IMR-90 (cell line): ENCODE measurements at regions not wholly inside any gene's neighbourhood (a gene's known extent, or its start where the extent isn't known, plus 50 kb on each side); places are given as distances from the start of the nearest gene placed in this dataset.

Source experiments
- ATAC-seq: fragments of 200-7000 bp; cut with Tn5 transposase; 2 replicates; pipeline ENCODE4 v1.9.1; 2020; ENCODE audit warnings: low read depth, mild to moderate bottlenecking, moderate library complexity
- BruUV-seq: library from RNA; stranded (reverse); fragments of 400-500 nt; replicated peaks from 2 replicates; lab custom pipeline; 2021; lab: Mats Ljungman, UMichigan
- CTCF ChIA-PET: fragments of 300-600 bp; formaldehyde crosslinking; extraction: SDS; loops from one replicate; lab custom pipeline; 2021; ENCODE audit warnings: antibody characterized with exemption; lab: Yijun Ruan, JAX
- POLR2A ChIA-PET: fragments of 300-600 bp; sonication (Branson Sonifier 250); formaldehyde crosslinking; loops from one replicate; lab custom pipeline; 2022; ENCODE audit warnings: antibody characterized with exemption; ENCODE audit not compliant: unreplicated experiment; lab: Charles Lee
- DNase-seq: peaks from one replicate; pipeline ENCODE4 v3.0.0; 2013
- H2AFZ ChIP-seq: replicated peaks from 2 replicates; pipeline ENCODE3; 2013; ENCODE audit warnings: low read length, mild to moderate bottlenecking; ENCODE audit not compliant: poor library complexity
- H2AK5ac ChIP-seq: 2 replicates; pipeline ENCODE4 v1.6.1; 2013; ENCODE audit warnings: low read depth, low read length, inconsistent platforms
- H2AK9ac ChIP-seq: replicated peaks from 2 replicates; pipeline ENCODE3; 2013; ENCODE audit warnings: mild to moderate bottlenecking, low read depth, low read length, moderate library complexity; ENCODE audit not compliant: poor library complexity
- H2BK120ac ChIP-seq: 2 replicates; pipeline ENCODE4 v1.6.1; 2013; ENCODE audit warnings: low read depth, low read length, inconsistent platforms
- H2BK15ac ChIP-seq: 3 replicates; pipeline ENCODE4 v1.6.1; 2013; ENCODE audit warnings: low read depth, low read length, inconsistent platforms
- H2BK20ac ChIP-seq: 2 replicates; pipeline ENCODE4 v1.6.1; 2013; ENCODE audit warnings: low read depth, mild to moderate bottlenecking, inconsistent platforms, low read length, moderate library complexity
- H2BK5ac ChIP-seq: 2 replicates; pipeline ENCODE4 v1.6.1; 2013; ENCODE audit warnings: mild to moderate bottlenecking, low read depth, low read length, inconsistent platforms; ENCODE audit not compliant: poor library complexity, severe bottlenecking
- H3K14ac ChIP-seq: replicated peaks from 2 replicates; pipeline ENCODE4 v1.6.1; 2013; ENCODE audit warnings: low read depth, low read length, inconsistent platforms
- H3K18ac ChIP-seq: 2 replicates; pipeline ENCODE4 v1.6.1; 2013; ENCODE audit warnings: low read depth, low read length, control low read depth
- H3K23ac ChIP-seq: 2 replicates; pipeline ENCODE4 v1.6.1; 2013; ENCODE audit warnings: low read depth, low read length, inconsistent platforms
- H3K27ac ChIP-seq: 2 replicates; pipeline ENCODE4 v1.5.1; 2013; ENCODE audit warnings: mild to moderate bottlenecking, control low read depth, low read length; ENCODE audit not compliant: insufficient read depth
- H3K27me3 ChIP-seq: 2 replicates; pipeline ENCODE4 v1.6.1; 2013; ENCODE audit warnings: low read length; ENCODE audit not compliant: control insufficient read depth, insufficient read depth
- H3K36me3 ChIP-seq: 2 replicates; pipeline ENCODE4 v1.6.1; 2013; ENCODE audit warnings: low read length, mixed read lengths; ENCODE audit not compliant: control insufficient read depth, insufficient read depth
- H3K4ac ChIP-seq: 2 replicates; pipeline ENCODE4 v1.6.1; 2013; ENCODE audit warnings: low read depth, low read length, inconsistent platforms
- H3K4me1 ChIP-seq: 2 replicates; pipeline ENCODE4 v1.6.1; 2013; ENCODE audit warnings: low read length, mixed read lengths; ENCODE audit not compliant: control insufficient read depth, insufficient read depth
- H3K4me2 ChIP-seq: 2 replicates; pipeline ENCODE4 v1.6.1; 2013; ENCODE audit warnings: low read depth, mild to moderate bottlenecking, control low read depth, low read length, moderate library complexity
- H3K4me3 ChIP-seq: 2 replicates; pipeline ENCODE4 v1.5.1; 2013; ENCODE audit warnings: low read depth, mild to moderate bottlenecking, control low read depth, low read length, moderate library complexity; ENCODE audit not compliant: insufficient read depth
- H3K56ac ChIP-seq: 2 replicates; pipeline ENCODE4 v1.6.1; 2013; ENCODE audit warnings: low read length, inconsistent platforms; ENCODE audit not compliant: insufficient read depth; ENCODE audit errors: extremely low read depth
- H3K79me1 ChIP-seq, 2 experiments: 2 replicates each; pipeline ENCODE4 v1.6.1; 2013; ENCODE audit warnings: low read length in 2 of 2, inconsistent platforms in 1 of 2, low read depth in 1 of 2
- H3K9ac ChIP-seq: 2 replicates; pipeline ENCODE4 v1.6.1; 2013; ENCODE audit warnings: low read depth, low read length, control low read depth
- H3K9me1 ChIP-seq: 2 replicates; pipeline ENCODE4 v1.6.1; 2013; ENCODE audit warnings: low read length, inconsistent platforms; ENCODE audit not compliant: insufficient read depth
- H3K9me3 ChIP-seq: 2 replicates; pipeline ENCODE4 v1.6.1; 2013; ENCODE audit warnings: low read length; ENCODE audit not compliant: control insufficient read depth, insufficient read depth
- H4K20me1 ChIP-seq: 2 replicates; pipeline ENCODE4 v1.6.1; 2013; ENCODE audit warnings: low read length, inconsistent platforms; ENCODE audit not compliant: insufficient read depth
- H4K5ac ChIP-seq: 2 replicates; pipeline ENCODE4 v1.6.1; 2013; ENCODE audit warnings: mild to moderate bottlenecking, low read depth, low read length, control low read depth
- H4K8ac ChIP-seq, 2 experiments: 2 replicates each; pipeline ENCODE4 v1.6.1; 2013; ENCODE audit warnings: low read depth in 2 of 2, low read length in 2 of 2, control low read depth in 1 of 2, inconsistent platforms in 1 of 2
- H4K91ac ChIP-seq: 2 replicates; pipeline ENCODE4 v1.6.1; 2013; ENCODE audit warnings: low read depth, low read length, inconsistent platforms; ENCODE audit not compliant: insufficient read depth
- CHD1 ChIP-seq: IDR thresholded peaks from 2 replicates; pipeline ENCODE4 v1.6.1; 2012; ENCODE audit warnings: low read depth, low read length, improper control_type of control experiment
- ELK1 ChIP-seq: fragments of 150-350 bp; IDR thresholded peaks from 2 replicates; pipeline ENCODE4 v1.6.1; 2016; ENCODE audit warnings: low read depth, mild to moderate bottlenecking, low read length, moderate library complexity, borderline replicate concordance
- MXI1 ChIP-seq: IDR thresholded peaks from 2 replicates; pipeline ENCODE4 v1.6.1; 2012; ENCODE audit warnings: low read depth, mild to moderate bottlenecking, low read length, moderate library complexity, borderline replicate concordance
- NFE2L2 ChIP-seq: fragments of 150-350 bp; IDR thresholded peaks from 2 replicates; pipeline ENCODE4 v1.6.1; 2016; ENCODE audit warnings: low read depth, mild to moderate bottlenecking, low read length
- POLR2A ChIP-seq: IDR thresholded peaks from 2 replicates; pipeline ENCODE4 v1.6.1; 2012; ENCODE audit warnings: mild to moderate bottlenecking, low read depth, low read length
- RCOR1 ChIP-seq: IDR thresholded peaks from 2 replicates; pipeline ENCODE4 v1.6.1; 2012; ENCODE audit warnings: mild to moderate bottlenecking, low read length, improper control_type of control experiment; ENCODE audit not compliant: insufficient replicate concordance
- RFX5 ChIP-seq: IDR thresholded peaks from 2 replicates; pipeline ENCODE4 v1.8.0; 2012; ENCODE audit warnings: low read depth, mild to moderate bottlenecking, low read length, moderate library complexity
- WGBS, 2 experiments: methylation state at CpG; one replicate each; pipeline versions ENCODE4 v1.1.5 to v1.1.7; 2013; ENCODE audit warnings: missing lambda C conversion rate in 2 of 2; ENCODE audit not compliant: insufficient read length in 1 of 2; ENCODE audit errors: extremely low coverage in 2 of 2; 5-methylcytosine and 5-hydroxymethylcytosine counted together
- dilution Hi-C: fragments of 300-500 bp; cut with HindIII; formaldehyde crosslinking; loops from one replicate; pipeline ENCODE4 v1.14.3; 2018; ENCODE audit warnings: low sequenced_read_pairs; ENCODE audit not compliant: unreplicated experiment
- in situ Hi-C: fragments of 300-500 bp; cut with MboI; formaldehyde crosslinking; loops from 3 replicates; pipeline ENCODE4 v1.14.3; 2019; ENCODE audit warnings: low sequenced_read_pairs, inconsistent platforms, mixed read lengths
- intact Hi-C: fragments of 100-400 bp; cut with micrococcal nuclease; formaldehyde crosslinking; loops from 2 replicates; pipeline ENCODE4 v1.10.0; 2022

- no CpG with 5 or more reads among the region's 2 CpGs for WGBS, 2 experiments
- TF ChIP-seq ELK1 = no peak
- TF ChIP-seq NFE2L2 = no peak
- no peak for TF ChIP-seq POLR2A
- TF ChIP-seq RFX5 = no peak
- no peak for TF ChIP-seq CHD1
- no peak for TF ChIP-seq MXI1
- no peak for TF ChIP-seq RCOR1
- POLR2A ChIA-PET = no interaction called here
- no peak overlapping the region for H4K91ac ChIP-seq
- H3K27me3 ChIP-seq = no peaks in the 10 kb centered on the region
- H3K4me1 ChIP-seq = no peaks in the 10 kb centered on the region
- H2BK120ac ChIP-seq = no peak overlapping the region
- no peak overlapping the region for H3K18ac ChIP-seq
- H4K8ac ChIP-seq = no peak overlapping the region
- no peak overlapping the region for H2BK5ac ChIP-seq
- no peak overlapping the region for H3K4me2 ChIP-seq
- dilution Hi-C loops (no loop called here), in situ Hi-C loops (no loop called here), intact Hi-C loops (no loop called here)
- BruUV-seq = no TSS peak
- H3K4me3 ChIP-seq = no peak overlapping the region
- no peak overlapping the region for H2AK5ac ChIP-seq
- no peak overlapping the region for H3K27ac ChIP-seq
- no peak overlapping the region for H3K56ac ChIP-seq
- H3K36me3 ChIP-seq = no peaks in the 10 kb centered on the region
- CTCF ChIA-PET = no interaction called here
- no peaks in the 10 kb centered on the region for H3K9me1 ChIP-seq
- H4K5ac ChIP-seq = no peak overlapping the region
- no peak for DNase-seq
- H3K14ac ChIP-seq = no peak overlapping the region
- ATAC-seq = no peak
- no peaks in the 10 kb centered on the region for H3K79me1 ChIP-seq
- H3K23ac ChIP-seq = no peak overlapping the region
- H3K9me3 ChIP-seq = no peaks in the 10 kb centered on the region
- H2BK20ac ChIP-seq = no peak overlapping the region
- no peak overlapping the region for H2BK15ac ChIP-seq
- no peak overlapping the region for H2AK9ac ChIP-seq
- H2AFZ ChIP-seq = no peak overlapping the region
- H3K4ac ChIP-seq = no peak overlapping the region
- no peak overlapping the region for H3K9ac ChIP-seq
- H4K20me1 ChIP-seq = no peaks in the 10 kb centered on the region
These were observed 359.1 kb downstream of the KCNA4 start for GRCh38 chr11:29657709-29658108.
